Posterior cingulate gyrus (tissue), 11 donors: ENCODE measurements at regions not wholly inside any gene's neighbourhood (a gene's known extent, or its start where the extent isn't known, plus 50 kb on each side); places are given as distances from the start of the nearest gene placed in this dataset.
"Not testable (repeated sequence)": the region's sequence is repeated elsewhere in the genome, so short reads cannot be mapped to it uniquely, and the experiment has no call there.

Experiments used
- DNase-seq, 10 donors: peaks; one replicate each; pipeline versions ENCODE4 v3.0.0 to v3.0.0-alpha.2; 2020 to 2021; ENCODE audit warnings: mixed read lengths in 3 of 10
- intact Hi-C: fragments of 100-400 bp; cut with DNase I; formaldehyde crosslinking; loops from one replicate; pipeline ENCODE4 v1.15.1; 2023

GRCh38 chr7:114364151-114364550, 50.5 kb upstream of the FOXP2 start:
- intact Hi-C loops: no loop called here
- DNase-seq: no peak

GRCh38 chr7:114363292-114363691, 51.3 kb upstream of the FOXP2 start:
- no peak for DNase-seq
- intact Hi-C loops: no loop called here

- intact Hi-C loops: no loop called here
- DNase-seq: peak in 1 of 10 donors; percentile 49
Measured at GRCh38 chr7:114358911-114359310, 55.7 kb upstream of the FOXP2 start.

- intact Hi-C loops: no loop called here
- no peak for DNase-seq
Measured at GRCh38 chr7:114356133-114356532, 58.5 kb upstream of the FOXP2 start.

- DNase-seq: no peak
- intact Hi-C loops: no loop called here
Measured at GRCh38 chr7:114354306-114354705, 60.3 kb upstream of the FOXP2 start.

GRCh38 chr7:114345494-114345893, 69.1 kb upstream of the FOXP2 start:
- no peak for DNase-seq
- intact Hi-C loops: no loop called here

- intact Hi-C loops: no loop called here
- no peak for DNase-seq
Measured at GRCh38 chr7:114343949-114344708, 70.5 kb upstream of the FOXP2 start.

- intact Hi-C loops: no loop called here
Measured at GRCh38 chr7:114342431-114343179, 72.0 kb upstream of the FOXP2 start.

GRCh38 chr7:114341648-114342047, 73.0 kb upstream of the FOXP2 start:
- no peak for DNase-seq
- intact Hi-C loops: no loop called here

More at GRCh38 chr7:114342431-114343179, 72.0 kb upstream of the FOXP2 start:
- no peak for DNase-seq

GRCh38 chr7:114334989-114335388, 79.6 kb upstream of the FOXP2 start:
- DNase-seq: no peak

GRCh38 chr7:114329458-114329857, 85.2 kb upstream of the FOXP2 start:
- intact Hi-C loops, DNase-seq: not testable (repeated sequence)

More at GRCh38 chr7:114334989-114335388, 79.6 kb upstream of the FOXP2 start:
- intact Hi-C loops: no loop called here

- intact Hi-C loops: no loop called here
Measured at GRCh38 chr7:114317450-114318098, 97.0 kb upstream of the FOXP2 start.

GRCh38 chr7:114312649-114313048, 102.0 kb upstream of the FOXP2 start:
- intact Hi-C loops: no loop called here
- DNase-seq: no peak

More at GRCh38 chr7:114317450-114318098, 97.0 kb upstream of the FOXP2 start:
- no peak for DNase-seq

GRCh38 chr7:114310345-114311110, 104.1 kb upstream of the FOXP2 start:
- intact Hi-C loops: no loop called here
- no peak for DNase-seq

GRCh38 chr7:114309729-114310128, 104.9 kb upstream of the FOXP2 start:
- DNase-seq: no peak
- intact Hi-C loops: no loop called here

GRCh38 chr7:114303301-114303700, 111.3 kb upstream of the FOXP2 start:
- no peak for DNase-seq
- intact Hi-C loops: no loop called here

- DNase-seq: no peak
- intact Hi-C loops: no loop called here
Measured at GRCh38 chr7:114302858-114303257, 111.8 kb upstream of the FOXP2 start.

- DNase-seq: no peak
- intact Hi-C loops: no loop called here
Measured at GRCh38 chr7:114298011-114298410, 116.6 kb upstream of the FOXP2 start.

GRCh38 chr7:114297121-114297520, 117.5 kb upstream of the FOXP2 start:
- intact Hi-C loops: no loop called here
- no peak for DNase-seq

- intact Hi-C loops: no loop called here
Measured at GRCh38 chr7:114295522-114295921, 119.1 kb upstream of the FOXP2 start.

GRCh38 chr7:114294036-114294435, 120.6 kb upstream of the FOXP2 start:
- intact Hi-C loops: no loop called here

More at GRCh38 chr7:114295522-114295921, 119.1 kb upstream of the FOXP2 start:
- DNase-seq: no peak

More at GRCh38 chr7:114294036-114294435, 120.6 kb upstream of the FOXP2 start:
- DNase-seq: no peak
